ENCODE measurements at regions not wholly inside any gene's neighbourhood (a gene's known extent, or its start where the extent isn't known, plus 50 kb on each side); places are given as distances from the start of the nearest gene placed in this dataset.

DNA sequence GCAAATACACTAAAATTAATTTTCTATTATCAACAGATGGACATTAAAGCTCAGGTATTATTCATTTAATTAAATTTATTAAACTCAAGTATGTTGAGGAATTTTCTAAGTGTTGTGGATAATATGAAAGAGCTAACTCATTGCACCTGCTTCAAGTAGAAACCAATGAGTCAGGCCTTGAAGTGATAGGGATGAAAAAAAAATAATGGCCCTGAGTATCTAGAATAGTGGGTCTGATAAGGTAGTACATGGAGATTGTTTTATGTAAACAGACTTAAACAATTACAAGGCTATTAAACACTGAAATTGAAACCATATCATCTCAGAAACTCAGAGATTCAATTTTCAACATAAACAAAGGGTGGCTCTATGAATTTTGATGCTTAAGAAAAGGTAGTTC lies 857.1 kb upstream of the GBE1 start:
- ChIA-PET POLR2A (no interaction called here), CTCF (no interaction called here)
- Histone ChIP-seq H3K27ac (no peak overlapping the region), H3K4me1 (no peaks in the 10 kb centered on the region), H3K9me3 (no peaks in the 10 kb centered on the region), H3K4me2 (no peak overlapping the region), H3K4me3 (no peak overlapping the region)
- DNase-seq (ENCODE audit: low read depth in 1 of 2, low spot score in 1 of 2) (no peak), ATAC-seq (no peak), FAIRE-seq (no peak)
- no peak for TF ChIP-seq FOXS1 (CRISPR knock-in tag; IDR thresholded peaks at IDR 0.05)
- no peak for TF ChIP-seq HEYL (CRISPR knock-in tag; IDR thresholded peaks at IDR 0.05)
- TF ChIP-seq, protein P1, sequence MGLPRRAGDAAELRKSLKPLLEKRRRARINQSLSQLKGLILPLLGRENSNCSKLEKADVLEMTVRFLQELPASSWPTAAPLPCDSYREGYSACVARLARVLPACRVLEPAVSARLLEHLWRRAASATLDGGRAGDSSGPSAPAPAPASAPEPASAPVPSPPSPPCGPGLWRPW (IDR thresholded peaks at IDR 0.05), result no peak
- no peak for TF ChIP-seq PHF8 (IDR thresholded peaks at IDR 0.05; ENCODE audit: borderline replicate concordance, low read depth)
- TF ChIP-seq ZFP36 (IDR thresholded peaks at IDR 0.05; ENCODE audit: borderline replicate concordance, partially characterized antibody), result no peak

DNA sequence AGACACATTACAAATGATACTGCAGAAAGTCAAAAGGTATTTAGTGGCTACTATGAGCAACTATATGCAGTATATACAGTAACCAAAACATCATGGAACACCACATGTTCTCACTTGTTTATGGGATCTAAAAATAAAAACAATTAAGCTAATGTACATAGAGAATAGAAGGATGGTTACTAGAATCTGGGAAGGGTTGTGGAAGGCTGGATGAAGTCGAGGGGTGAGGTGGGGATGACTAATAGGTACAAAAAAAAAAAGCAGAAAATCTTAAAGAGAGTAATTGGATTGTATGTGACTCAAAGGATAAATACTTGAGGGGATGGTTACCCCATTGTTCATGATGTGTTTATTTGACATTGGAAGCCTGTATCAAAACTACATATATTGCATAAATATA lies 848.8 kb upstream of the GBE1 start:
- CTCF ChIA-PET, result no interaction called here
- TF ChIP-seq KDM5A (IDR thresholded peaks at IDR 0.05) (no peak), MYC (IDR thresholded peaks at IDR 0.05; ENCODE audit: borderline replicate concordance, low read length) (no peak), TP53 (CRISPR knock-in tag; IDR thresholded peaks at IDR 0.05) (no peak), KDM1A (IDR thresholded peaks at IDR 0.05; ENCODE audit: low read depth) (no peak), CHD4 (IDR thresholded peaks at IDR 0.05; ENCODE audit: borderline replicate concordance) (no peak), MAFK (IDR thresholded peaks at IDR 0.05; ENCODE audit: partially characterized antibody) (no peak), BHLHE40 (IDR thresholded peaks at IDR 0.05; ENCODE audit: low read depth, low read length) (no peak), ZSCAN20 (CRISPR knock-in tag; IDR thresholded peaks at IDR 0.05) (no peak)
- TF ChIP-seq, protein P2, sequence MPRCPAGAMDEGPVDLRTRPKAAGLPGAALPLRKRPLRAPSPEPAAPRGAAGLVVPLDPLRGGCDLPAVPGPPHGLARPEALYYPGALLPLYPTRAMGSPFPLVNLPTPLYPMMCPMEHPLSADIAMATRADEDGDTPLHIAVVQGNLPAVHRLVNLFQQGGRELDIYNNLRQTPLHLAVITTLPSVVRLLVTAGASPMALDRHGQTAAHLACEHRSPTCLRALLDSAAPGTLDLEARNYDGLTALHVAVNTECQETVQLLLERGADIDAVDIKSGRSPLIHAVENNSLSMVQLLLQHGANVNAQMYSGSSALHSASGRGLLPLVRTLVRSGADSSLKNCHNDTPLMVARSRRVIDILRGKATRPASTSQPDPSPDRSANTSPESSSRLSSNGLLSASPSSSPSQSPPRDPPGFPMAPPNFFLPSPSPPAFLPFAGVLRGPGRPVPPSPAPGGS (IDR thresholded peaks at IDR 0.05), result no peak
- TF ChIP-seq, protein P1 (IDR thresholded peaks at IDR 0.05), result no peak
- TF ChIP-seq, protein P3, sequence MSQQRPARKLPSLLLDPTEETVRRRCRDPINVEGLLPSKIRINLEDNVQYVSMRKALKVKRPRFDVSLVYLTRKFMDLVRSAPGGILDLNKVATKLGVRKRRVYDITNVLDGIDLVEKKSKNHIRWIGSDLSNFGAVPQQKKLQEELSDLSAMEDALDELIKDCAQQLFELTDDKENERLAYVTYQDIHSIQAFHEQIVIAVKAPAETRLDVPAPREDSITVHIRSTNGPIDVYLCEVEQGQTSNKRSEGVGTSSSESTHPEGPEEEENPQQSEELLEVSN (IDR thresholded peaks at IDR 0.05; ENCODE audit: borderline replicate concordance, low read depth), result no peak
- DNase-seq (ENCODE audit: low read depth in 1 of 2, low spot score in 1 of 2), result no peak
- POLR2A ChIA-PET, result no interaction called here
- H3K9me3 ChIP-seq, result no peaks in the 10 kb centered on the region; the same call in 2 of the 3 replicates
- H3K27ac ChIP-seq, result no peak overlapping the region
- no peak overlapping the region for H3K4me2 ChIP-seq
- no peaks in the 10 kb centered on the region for H3K4me1 ChIP-seq
- no peak overlapping the region for H3K4me3 ChIP-seq
- ATAC-seq, result no peak
- FAIRE-seq, result no peak
- WGBS (ENCODE audit: missing lambda C conversion rate), result 0% methylated on average over 1 of the region's 1 CpG

DNA sequence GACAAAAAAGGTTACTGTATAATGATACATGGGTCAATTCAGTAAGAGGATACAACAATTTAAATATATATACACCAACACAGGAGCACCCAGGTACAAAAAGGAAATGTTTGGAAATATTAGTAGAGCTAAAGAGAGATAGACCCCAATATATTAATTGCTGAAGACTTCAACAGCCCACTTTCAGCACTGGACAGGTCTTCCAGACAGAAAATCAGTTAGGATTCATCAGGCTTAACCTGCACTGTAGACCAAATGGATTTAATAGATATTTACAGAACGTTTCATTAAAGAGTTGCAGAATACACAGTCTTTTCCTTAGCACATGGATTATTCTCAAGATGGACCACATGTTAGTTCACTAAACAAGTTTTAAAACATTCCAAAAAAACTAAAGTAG lies 845.9 kb upstream of the GBE1 start:
- POLR2A ChIA-PET, result no interaction called here
- WGBS (ENCODE audit: missing lambda C conversion rate), result 3% methylated on average over 1 of the region's 1 CpG

DNA sequence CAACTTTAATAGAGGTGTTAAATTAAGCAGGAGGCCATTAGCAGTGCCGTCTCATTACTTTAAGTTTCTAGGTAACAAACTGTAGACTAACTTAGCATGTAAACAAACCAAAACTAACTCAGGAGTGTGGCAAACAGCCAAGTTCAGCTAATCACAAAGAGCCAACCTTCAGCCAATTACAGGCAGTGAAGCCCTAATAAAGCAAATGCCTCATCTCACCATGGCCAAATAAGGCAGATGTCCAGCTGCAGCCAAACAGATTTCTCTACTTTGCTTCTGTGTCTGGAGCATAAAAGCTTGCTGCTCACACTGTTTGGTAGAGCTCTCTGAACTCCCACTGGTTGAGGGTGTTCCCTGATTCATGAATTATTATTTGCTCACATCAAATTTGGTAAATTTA lies 835.4 kb upstream of the GBE1 start:
- H3K27ac ChIP-seq, result no peak overlapping the region
- WGBS (ENCODE audit: missing lambda C conversion rate), result 72% methylated on average over 1 of the region's 1 CpG
- ATAC-seq (no peak), DNase-seq (ENCODE audit: low read depth in 1 of 2, low spot score in 1 of 2) (no peak), FAIRE-seq (no peak)
- no peak overlapping the region for H3K4me3 ChIP-seq
- H3K4me2 ChIP-seq, result no peak overlapping the region
- H3K9me3 ChIP-seq, result 0 out of 3 replicates have a peak, but pooled peaks cover 14% of the 10 kb centered on the region
- POLR2A ChIA-PET, result no interaction called here
- H3K4me1 ChIP-seq, result no peaks in the 10 kb centered on the region
- CTCF ChIA-PET, result no interaction called here
- TF ChIP-seq, protein P4, sequence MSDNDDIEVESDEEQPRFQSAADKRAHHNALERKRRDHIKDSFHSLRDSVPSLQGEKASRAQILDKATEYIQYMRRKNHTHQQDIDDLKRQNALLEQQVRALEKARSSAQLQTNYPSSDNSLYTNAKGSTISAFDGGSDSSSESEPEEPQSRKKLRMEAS (IDR thresholded peaks at IDR 0.05), result no peak
- TF ChIP-seq EHF (CRISPR knock-in tag; IDR thresholded peaks at IDR 0.05), result no peak
- TF ChIP-seq GATA3 (IDR thresholded peaks at IDR 0.05; ENCODE audit: borderline replicate concordance), result no peak
- TF ChIP-seq MAZ (IDR thresholded peaks at IDR 0.05; ENCODE audit: borderline replicate concordance, low read depth, low read length), result no peak
- TF ChIP-seq, protein P3 (IDR thresholded peaks at IDR 0.05; ENCODE audit: borderline replicate concordance, low read depth), result no peak
- no peak for TF ChIP-seq RARB (CRISPR knock-in tag; IDR thresholded peaks at IDR 0.05)
- TF ChIP-seq ZC3H11A (IDR thresholded peaks at IDR 0.05), result no peak
- TF ChIP-seq TFCP2L1 (CRISPR knock-in tag; IDR thresholded peaks at IDR 0.05), result no peak
- TF ChIP-seq, protein P2 (IDR thresholded peaks at IDR 0.05), result no peak

More for the DNA sequence above, 845.9 kb upstream of the GBE1 start:
- Histone ChIP-seq H3K4me1 (no peaks in the 10 kb centered on the region), H3K4me3 (no peak overlapping the region), H3K9me3 (no peaks in the 10 kb centered on the region; the same call in 2 of the 3 replicates), H3K4me2 (no peak overlapping the region), H3K27ac (no peak overlapping the region)
- CTCF ChIA-PET, result no interaction called here
- TF ChIP-seq, protein P5, sequence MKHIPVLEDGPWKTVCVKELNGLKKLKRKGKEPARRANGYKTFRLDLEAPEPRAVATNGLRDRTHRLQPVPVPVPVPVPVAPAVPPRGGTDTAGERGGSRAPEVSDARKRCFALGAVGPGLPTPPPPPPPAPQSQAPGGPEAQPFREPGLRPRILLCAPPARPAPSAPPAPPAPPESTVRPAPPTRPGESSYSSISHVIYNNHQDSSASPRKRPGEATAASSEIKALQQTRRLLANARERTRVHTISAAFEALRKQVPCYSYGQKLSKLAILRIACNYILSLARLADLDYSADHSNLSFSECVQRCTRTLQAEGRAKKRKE (CRISPR knock-in tag; IDR thresholded peaks at IDR 0.05; ENCODE audit: low read depth), result no peak
- TF ChIP-seq SMC3 (IDR thresholded peaks at IDR 0.05) (no peak), JUN (IDR thresholded peaks at IDR 0.05) (no peak), MAZ (IDR thresholded peaks at IDR 0.05; ENCODE audit: borderline replicate concordance, low read depth, low read length) (no peak), FOSL2 (IDR thresholded peaks at IDR 0.05) (no peak), FOSL2 (CRISPR knock-in tag; IDR thresholded peaks at IDR 0.05) (no peak), CHD2 (IDR thresholded peaks at IDR 0.05; ENCODE audit: low read length, partially characterized antibody) (no peak)
- ATAC-seq (no peak), FAIRE-seq (no peak), DNase-seq (ENCODE audit: low read depth in 1 of 2, low spot score in 1 of 2) (no peak)
